ENCODE measurements at regions not wholly inside any gene's neighbourhood (a gene's known extent, or its start where the extent isn't known, plus 50 kb on each side); places are given as distances from the start of the nearest gene placed in this dataset.

DNA sequence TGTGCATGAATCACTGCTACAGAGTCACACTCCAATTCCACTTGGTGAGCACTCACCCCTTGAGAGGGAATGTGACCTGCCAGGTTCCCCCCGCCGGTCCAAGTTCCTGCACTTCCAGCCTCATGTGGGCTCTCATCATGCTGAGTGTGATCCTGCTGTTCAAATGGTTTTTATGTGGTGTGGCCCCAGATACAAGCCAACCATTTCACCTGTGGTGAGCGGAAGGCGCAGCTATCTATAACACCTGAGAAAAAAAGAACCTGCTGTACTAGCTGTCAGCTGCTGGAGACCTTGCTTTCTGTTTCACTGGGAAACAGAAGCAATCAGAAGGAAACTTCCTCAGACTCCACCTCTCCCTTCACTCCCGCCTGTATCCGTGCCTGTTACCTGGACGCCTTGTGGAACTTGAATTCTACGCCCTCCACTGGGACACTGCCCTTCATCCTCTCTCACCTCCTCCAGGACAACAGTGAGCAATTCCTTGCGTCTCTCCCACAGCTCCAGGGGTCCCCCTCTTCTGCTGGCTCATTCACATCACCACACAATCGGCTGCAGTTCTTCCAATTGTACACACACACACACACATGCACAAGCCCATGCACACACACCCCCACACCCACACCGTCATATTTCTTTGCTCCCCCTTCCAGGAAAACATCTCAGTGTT is 64.4 kb upstream of the RPL11 start:
- Histone ChIP-seq H3K27ac (ENCODE audit: low read length) (peak overlapping the region; percentile 73; the same call in 1 of the 2 replicates), H3K4me1 (ENCODE audit: low read length) (peaks cover 33% of the 10 kb centered on the region), H3K27me3 (replicated peaks; ENCODE audit: insufficient read depth, low read length) (no peaks in the 10 kb centered on the region), H3K4me3 (ENCODE audit: low read length) (peak overlapping the region; percentile 63), H4K20me1 (ENCODE audit: insufficient read depth, low read length) (no peaks in the 10 kb centered on the region), H3K9me2 (replicated peaks; ENCODE audit: insufficient read depth, low read length) (no peaks in the 10 kb centered on the region), H3F3A (ENCODE audit: insufficient read depth, low read length) (peaks cover 17% of the 10 kb centered on the region), H3K4me2 (ENCODE audit: low read depth, low read length) (peak overlapping the region; percentile 81), H3K9me3 (replicated peaks; ENCODE audit: insufficient read depth, low read length) (no peaks in the 10 kb centered on the region), H3K9ac (ENCODE audit: low read length) (peak overlapping the region; percentile 44; the same call in 1 of the 2 replicates), H2AFZ (ENCODE audit: low read length) (peak overlapping the region; percentile 70), H3K36me3 (replicated peaks; ENCODE audit: insufficient read depth, low read length) (no peaks in the 10 kb centered on the region), H3K79me2 (ENCODE audit: low read length) (peaks cover 4% of the 10 kb centered on the region; the same call in 1 of the 2 replicates)
- peak; percentile 88 for DNase-seq
- no peak for TF ChIP-seq EZH2phosphoT487 (IDR thresholded peaks at IDR 0.05; ENCODE audit: low read length)
- TF ChIP-seq, protein P1, sequence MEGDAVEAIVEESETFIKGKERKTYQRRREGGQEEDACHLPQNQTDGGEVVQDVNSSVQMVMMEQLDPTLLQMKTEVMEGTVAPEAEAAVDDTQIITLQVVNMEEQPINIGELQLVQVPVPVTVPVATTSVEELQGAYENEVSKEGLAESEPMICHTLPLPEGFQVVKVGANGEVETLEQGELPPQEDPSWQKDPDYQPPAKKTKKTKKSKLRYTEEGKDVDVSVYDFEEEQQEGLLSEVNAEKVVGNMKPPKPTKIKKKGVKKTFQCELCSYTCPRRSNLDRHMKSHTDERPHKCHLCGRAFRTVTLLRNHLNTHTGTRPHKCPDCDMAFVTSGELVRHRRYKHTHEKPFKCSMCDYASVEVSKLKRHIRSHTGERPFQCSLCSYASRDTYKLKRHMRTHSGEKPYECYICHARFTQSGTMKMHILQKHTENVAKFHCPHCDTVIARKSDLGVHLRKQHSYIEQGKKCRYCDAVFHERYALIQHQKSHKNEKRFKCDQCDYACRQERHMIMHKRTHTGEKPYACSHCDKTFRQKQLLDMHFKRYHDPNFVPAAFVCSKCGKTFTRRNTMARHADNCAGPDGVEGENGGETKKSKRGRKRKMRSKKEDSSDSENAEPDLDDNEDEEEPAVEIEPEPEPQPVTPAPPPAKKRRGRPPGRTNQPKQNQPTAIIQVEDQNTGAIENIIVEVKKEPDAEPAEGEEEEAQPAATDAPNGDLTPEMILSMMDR (IDR thresholded peaks at IDR 0.05; ENCODE audit: low read length) = no peak
- TF ChIP-seq EZH2 (optimal IDR thresholded peaks at IDR 0.05; ENCODE audit: low read depth, low read length) = no peak

DNA sequence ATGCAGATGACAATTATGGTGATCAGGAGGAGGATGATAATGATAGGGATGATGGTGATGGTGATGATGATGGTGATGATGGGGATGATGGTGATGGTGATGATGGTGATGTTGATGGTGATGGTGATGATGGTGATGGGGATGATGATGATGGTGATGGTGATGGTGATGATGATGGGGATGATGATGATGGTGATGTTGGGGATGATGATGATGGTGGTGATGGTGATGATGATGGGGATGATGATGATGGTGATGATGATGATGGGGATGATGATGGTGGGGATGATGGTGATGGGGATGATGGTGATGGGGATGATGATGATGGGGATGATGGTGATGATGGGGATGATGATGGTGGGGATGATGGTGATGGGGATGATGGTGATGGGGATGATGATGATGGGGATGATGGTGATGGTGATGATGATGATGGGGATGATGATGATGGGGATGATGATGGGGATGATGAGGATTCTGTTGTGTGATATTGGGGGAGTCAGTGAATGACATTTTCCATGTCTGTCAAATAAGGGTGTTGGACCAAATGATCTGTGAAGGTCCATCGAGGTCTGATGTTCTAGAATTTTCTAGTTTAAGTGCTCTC is 65.6 kb upstream of the RPL11 start:
- H3K4me3 ChIP-seq (ENCODE audit: low read length) = no peak overlapping the region
- no peaks in the 10 kb centered on the region for H4K20me1 ChIP-seq (ENCODE audit: insufficient read depth, low read length)
- DNase-seq = no peak
- H3K4me1 ChIP-seq (ENCODE audit: low read length) = peaks cover 39% of the 10 kb centered on the region
- H3K36me3 ChIP-seq (replicated peaks; ENCODE audit: insufficient read depth, low read length) = no peaks in the 10 kb centered on the region
- H3K79me2 ChIP-seq (ENCODE audit: low read length) = peaks cover 4% of the 10 kb centered on the region; the same call in 1 of the 2 replicates
- peaks cover 17% of the 10 kb centered on the region for H3F3A ChIP-seq (ENCODE audit: insufficient read depth, low read length)
- TF ChIP-seq, protein P1 (IDR thresholded peaks at IDR 0.05; ENCODE audit: low read length) = no peak
- no peak for TF ChIP-seq EZH2phosphoT487 (IDR thresholded peaks at IDR 0.05; ENCODE audit: low read length)
- TF ChIP-seq EZH2 (optimal IDR thresholded peaks at IDR 0.05; ENCODE audit: low read depth, low read length) = no peak
- no peak overlapping the region for H3K9ac ChIP-seq (ENCODE audit: low read length)
- H3K27ac ChIP-seq (ENCODE audit: low read length) = peak overlapping the region; percentile 73; the same call in 1 of the 2 replicates
- no peak overlapping the region for H3K4me2 ChIP-seq (ENCODE audit: low read depth, low read length)
- H3K9me2 ChIP-seq (replicated peaks; ENCODE audit: insufficient read depth, low read length) = no peaks in the 10 kb centered on the region
- H3K9me3 ChIP-seq (replicated peaks; ENCODE audit: insufficient read depth, low read length) = no peaks in the 10 kb centered on the region
- no peak overlapping the region for H2AFZ ChIP-seq (ENCODE audit: low read length)
- H3K27me3 ChIP-seq (replicated peaks; ENCODE audit: insufficient read depth, low read length) = no peaks in the 10 kb centered on the region

DNA sequence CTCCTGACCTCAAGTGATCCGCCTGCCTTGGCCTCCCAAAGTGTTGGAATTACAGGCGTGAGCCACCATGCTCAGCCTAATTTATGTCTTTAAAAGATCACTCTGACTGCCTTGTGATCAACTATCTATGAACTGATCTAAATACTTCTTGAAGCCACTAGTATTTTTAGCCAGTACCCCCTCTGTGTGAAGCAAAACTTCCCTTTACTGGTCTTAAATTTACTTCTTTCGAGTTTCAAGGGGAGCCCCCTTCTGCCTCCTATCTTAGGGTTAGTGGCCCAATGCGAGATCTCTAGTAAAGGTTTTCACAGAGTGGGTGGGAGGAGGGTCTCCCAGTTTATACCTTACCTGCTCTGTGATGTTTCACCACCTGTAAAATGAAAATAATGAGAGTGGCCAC is 66.1 kb upstream of the RPL11 start:
- Histone ChIP-seq H3F3A (ENCODE audit: insufficient read depth, low read length) (peaks cover 21% of the 10 kb centered on the region), H4K20me1 (ENCODE audit: insufficient read depth, low read length) (no peaks in the 10 kb centered on the region), H3K79me2 (ENCODE audit: low read length) (peaks cover 4% of the 10 kb centered on the region; the same call in 1 of the 2 replicates), H3K4me3 (ENCODE audit: low read length) (no peak overlapping the region), H3K27me3 (replicated peaks; ENCODE audit: insufficient read depth, low read length) (no peaks in the 10 kb centered on the region), H2AFZ (ENCODE audit: low read length) (no peak overlapping the region), H3K27ac (ENCODE audit: low read length) (no peak overlapping the region), H3K9ac (ENCODE audit: low read length) (no peak overlapping the region), H3K36me3 (replicated peaks; ENCODE audit: insufficient read depth, low read length) (no peaks in the 10 kb centered on the region), H3K4me1 (ENCODE audit: low read length) (peaks cover 45% of the 10 kb centered on the region), H3K4me2 (ENCODE audit: low read depth, low read length) (no peak overlapping the region), H3K9me3 (replicated peaks; ENCODE audit: insufficient read depth, low read length) (no peaks in the 10 kb centered on the region), H3K9me2 (replicated peaks; ENCODE audit: insufficient read depth, low read length) (no peaks in the 10 kb centered on the region)
- DNase-seq = no peak
- TF ChIP-seq, protein P1 (IDR thresholded peaks at IDR 0.05; ENCODE audit: low read length) = no peak
- TF ChIP-seq EZH2phosphoT487 (IDR thresholded peaks at IDR 0.05; ENCODE audit: low read length) (no peak), EZH2 (optimal IDR thresholded peaks at IDR 0.05; ENCODE audit: low read depth, low read length) (no peak)

Data from MM.1S (cell line).